GM21367 (cell line): ENCODE measurements at regions not wholly inside any gene's neighbourhood (a gene's known extent, or its start where the extent isn't known, plus 50 kb on each side); places are given as distances from the start of the nearest gene placed in this dataset.

Experiments used
- ATAC-seq: cut with Tn5 transposase; IDR thresholded peaks from one replicate; pipeline ENCODE4 v1.9.1; 2021; ENCODE audit not compliant: unreplicated experiment

- ATAC-seq: no peak
Observed at GRCh38 chr12:85568395-85569103, 267.7 kb downstream of the RASSF9 start.

GRCh38 chr12:85569261-85569660, 266.9 kb downstream of the RASSF9 start:
- ATAC-seq: no peak

GRCh38 chr12:85572956-85573355, 263.3 kb downstream of the RASSF9 start:
- no peak for ATAC-seq

DNA sequence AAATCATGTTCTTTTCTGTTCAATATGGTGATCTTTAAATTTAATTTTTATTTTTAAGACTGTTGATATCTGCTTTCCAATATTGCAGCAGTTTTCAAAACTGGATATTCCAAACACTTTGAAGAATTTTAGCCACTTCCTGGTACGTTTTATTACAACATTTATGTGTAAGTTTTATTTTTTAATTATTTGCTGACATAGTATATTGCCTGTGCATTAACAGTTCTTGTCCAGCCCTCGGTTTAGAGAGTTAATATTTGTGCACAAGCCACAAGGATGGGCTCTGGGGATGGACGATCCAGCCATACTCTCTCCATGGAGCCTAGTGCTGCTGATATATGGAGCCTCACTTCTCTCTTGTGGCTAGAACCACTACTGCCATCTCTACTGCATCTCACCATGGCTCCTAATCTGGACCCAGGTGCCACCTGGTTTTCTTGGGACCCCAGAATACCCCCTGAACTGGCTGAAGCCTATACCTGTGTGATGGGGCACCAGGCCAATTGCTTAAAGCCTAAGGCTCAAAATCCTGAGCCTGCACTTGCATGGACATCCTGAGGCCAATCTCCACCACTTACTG, 262.5 kb downstream of the RASSF9 start:
- ATAC-seq: no peak

GRCh38 chr12:85574291-85574690, 261.9 kb downstream of the RASSF9 start:
- ATAC-seq: no peak

DNA sequence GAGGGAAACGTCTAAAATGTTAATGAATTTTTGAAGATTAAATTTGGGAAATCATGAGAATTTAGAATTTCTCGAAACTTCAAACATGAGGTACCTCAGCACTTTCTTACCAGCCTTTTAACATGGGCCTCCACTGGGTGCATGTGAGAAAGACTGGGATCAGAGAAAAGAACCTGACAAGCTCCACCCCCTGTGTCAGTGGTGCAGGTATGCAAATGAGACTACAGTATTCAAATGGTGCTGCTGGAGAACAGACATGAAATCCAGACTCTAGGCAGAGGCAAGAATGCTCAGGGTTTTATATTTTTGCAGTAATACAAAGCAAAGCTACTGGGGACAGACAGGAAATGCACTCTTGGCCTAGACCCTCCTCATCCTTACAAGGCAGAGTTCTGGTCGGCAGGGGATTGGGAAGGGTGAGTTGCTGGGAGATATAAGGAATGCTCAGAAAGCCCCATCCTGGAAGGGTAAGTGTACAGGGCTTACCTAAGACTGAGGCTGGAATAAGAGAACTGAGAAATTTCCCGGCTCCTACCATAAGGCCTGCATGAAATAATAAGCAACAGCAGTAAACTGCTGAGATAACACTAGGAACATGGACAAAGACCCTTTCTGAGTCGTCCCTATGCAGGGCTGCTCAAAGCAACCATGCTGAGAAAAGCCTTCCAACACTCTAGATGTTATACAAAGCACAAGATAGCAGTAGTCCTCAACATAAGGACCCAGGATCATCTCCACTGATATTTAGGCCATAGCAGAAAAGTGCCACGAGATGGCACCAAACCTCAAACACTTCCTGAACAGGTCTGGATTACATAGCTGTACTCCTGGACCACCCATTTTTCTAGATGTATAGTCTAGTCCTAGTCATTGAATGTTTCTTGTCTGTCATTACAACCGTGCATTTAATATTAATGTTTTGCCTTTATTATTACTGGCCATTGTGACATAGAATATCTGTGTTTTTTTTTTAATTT, 260.8 kb downstream of the RASSF9 start:
- ATAC-seq: peak; percentile 99

DNA sequence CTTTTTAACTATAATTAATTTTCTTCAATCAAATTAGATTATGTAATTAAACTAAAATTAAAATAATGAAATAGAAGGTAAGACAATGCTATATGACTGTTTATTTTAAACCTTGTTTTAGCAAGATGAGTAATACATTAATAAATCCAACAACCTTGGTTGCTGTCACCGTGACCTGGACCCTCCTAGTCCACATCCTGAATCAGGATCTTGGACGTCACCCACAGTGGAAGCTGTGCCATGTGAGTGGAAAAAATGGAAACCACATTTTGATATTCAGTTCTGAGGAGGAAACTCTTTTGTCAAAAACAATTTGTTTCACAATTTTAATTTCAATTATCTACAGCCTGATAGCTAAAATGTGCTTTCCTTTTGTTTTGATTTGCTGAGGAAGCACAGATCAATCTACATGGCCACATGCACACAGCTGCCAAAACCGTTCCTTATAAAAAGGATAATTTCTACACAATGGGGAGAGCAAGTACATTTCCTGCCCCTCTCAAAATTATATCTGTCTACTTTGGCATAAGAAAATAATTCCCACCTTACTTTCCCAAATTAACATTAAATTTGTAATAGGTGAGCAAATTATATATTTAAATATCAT, 255.5 kb downstream of the RASSF9 start:
- ATAC-seq: no peak

- no peak for ATAC-seq
Observed at GRCh38 chr12:85587158-85587557, 249.1 kb downstream of the RASSF9 start.

- no peak for ATAC-seq
Observed at GRCh38 chr12:85588221-85588620, 248.0 kb downstream of the RASSF9 start.

GRCh38 chr12:85600841-85601240, 235.4 kb downstream of the RASSF9 start:
- no peak for ATAC-seq

DNA sequence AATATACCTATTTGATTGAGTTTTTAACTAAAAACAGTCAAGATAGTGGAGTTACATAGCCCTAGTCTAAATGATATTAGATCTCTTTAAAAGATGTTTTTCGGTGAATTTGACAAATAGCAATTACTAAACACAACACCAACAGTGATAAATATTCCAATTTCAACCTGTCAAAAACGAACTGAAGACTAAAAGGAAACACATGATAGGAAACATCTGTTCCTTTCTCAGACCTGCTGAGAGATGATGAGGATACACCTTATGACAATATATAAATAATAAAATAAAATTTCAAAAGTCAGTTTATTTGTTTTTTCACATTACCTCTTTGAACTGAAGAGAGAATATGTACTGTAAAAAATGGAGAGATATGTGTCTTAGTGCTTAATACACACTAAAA, 232.7 kb downstream of the RASSF9 start:
- no peak for ATAC-seq

DNA sequence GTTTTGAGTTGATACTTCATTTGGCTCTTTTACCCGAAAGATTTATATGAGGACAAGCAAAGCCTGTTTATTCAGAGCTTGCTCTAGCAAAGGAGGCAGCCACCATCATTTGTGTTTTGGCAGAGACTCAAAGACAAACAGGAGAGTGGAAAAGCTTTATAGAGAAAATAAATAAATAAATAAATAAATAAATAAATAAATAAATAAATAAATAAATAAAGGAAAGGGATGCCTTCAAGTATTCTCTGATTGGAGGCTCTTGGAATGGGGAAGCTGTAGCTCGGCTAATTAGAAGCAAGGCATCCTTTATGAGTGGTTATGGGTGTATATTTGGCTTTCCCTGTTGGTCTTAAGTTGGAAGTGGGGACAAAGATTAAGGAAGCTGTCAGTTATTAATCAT, 229.8 kb downstream of the RASSF9 start:
- no peak for ATAC-seq

- ATAC-seq: no peak
Observed at GRCh38 chr12:85609778-85610177, 226.4 kb downstream of the RASSF9 start.

GRCh38 chr12:85610194-85610593, 226.0 kb downstream of the RASSF9 start:
- ATAC-seq: no peak

- no peak for ATAC-seq
Observed at GRCh38 chr12:85616201-85616600, 220.0 kb downstream of the RASSF9 start.

GRCh38 chr12:85617307-85618091, 218.7 kb downstream of the RASSF9 start:
- ATAC-seq: no peak

- ATAC-seq: no peak
Observed at GRCh38 chr12:85621041-85621440, 215.2 kb downstream of the RASSF9 start.

GRCh38 chr12:85623763-85624162, 212.4 kb downstream of the RASSF9 start:
- ATAC-seq: no peak

DNA sequence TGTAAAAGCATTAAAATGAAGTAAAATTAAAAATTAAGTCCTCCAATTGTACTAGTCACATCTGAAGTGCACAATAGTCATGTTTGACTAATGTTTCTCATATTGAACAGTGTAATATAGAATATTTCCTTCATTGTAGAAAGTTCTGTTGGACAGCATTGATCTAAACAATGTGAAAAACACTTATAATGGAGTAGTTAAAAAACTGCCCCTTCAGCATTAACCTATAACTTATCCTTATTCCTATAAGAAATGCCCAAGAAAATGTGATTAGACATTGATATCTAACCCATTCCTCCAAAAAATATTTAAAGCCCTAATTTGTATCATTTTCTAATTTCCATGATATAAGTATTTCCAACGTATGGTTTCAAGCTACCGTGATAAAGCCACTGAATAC, 210.7 kb downstream of the RASSF9 start:
- no peak for ATAC-seq

GRCh38 chr12:85626001-85626783, 210.0 kb downstream of the RASSF9 start:
- ATAC-seq: no peak
